DND-41 (cell line): ENCODE measurements at regions not wholly inside any gene's neighbourhood (a gene's known extent, or its start where the extent isn't known, plus 50 kb on each side); places are given as distances from the start of the nearest gene placed in this dataset.

Source experiments
- ATAC-seq: fragments of 200-7000 bp; cut with Tn5 transposase; 3 replicates; pipeline ENCODE4 v1.9.1; 2021; ENCODE audit warnings: low read depth; ENCODE audit not compliant: insufficient read depth
- DNase-seq: peaks from one replicate; pipeline ENCODE4 v3.0.0-alpha.2; 2020
- H2AFZ ChIP-seq: 2 replicates; pipeline ENCODE4 v1.6.0; 2012; ENCODE audit warnings: low read depth, low read length
- H3K27ac ChIP-seq: 2 replicates; pipeline ENCODE4 v1.5.1; 2012; ENCODE audit warnings: low read length, inconsistent platforms
- H3K27me3 ChIP-seq: fragments of 200-600 bp; sonication (generic); 2 replicates; pipeline ENCODE4 v1.6.0; 2012; ENCODE audit warnings: low read length, mild to moderate bottlenecking, inconsistent platforms; ENCODE audit not compliant: insufficient read depth, poor library complexity
- H3K36me3 ChIP-seq: 2 replicates; pipeline ENCODE4 v1.5.1; 2012; ENCODE audit warnings: low read length, inconsistent platforms; ENCODE audit not compliant: insufficient read depth
- H3K4me1 ChIP-seq: 2 replicates; pipeline ENCODE4 v1.5.1; 2012; ENCODE audit warnings: mild to moderate bottlenecking, low read length; ENCODE audit not compliant: insufficient read depth
- H3K4me2 ChIP-seq: 2 replicates; pipeline ENCODE4 v1.6.0; 2012; ENCODE audit warnings: mild to moderate bottlenecking, moderate library complexity, low read length, inconsistent platforms; ENCODE audit not compliant: insufficient read depth
- H3K4me3 ChIP-seq, 2 experiments: fragments of 200-600 bp in 1 of 2; shearing (Covaris generic) in 1 of 2; 2 replicates each; pipeline ENCODE4 v1.5.1; 2012 to 2016; ENCODE audit warnings: inconsistent platforms in 2 of 2, low read length in 2 of 2, mild to moderate bottlenecking in 2 of 2, low read depth in 1 of 2, moderate library complexity in 1 of 2
- H3K79me2 ChIP-seq: 2 replicates; pipeline ENCODE4 v1.6.0; 2012; ENCODE audit warnings: low read length, inconsistent platforms; ENCODE audit not compliant: insufficient read depth
- H3K9ac ChIP-seq: 2 replicates; pipeline ENCODE4 v1.6.0; 2012; ENCODE audit warnings: low read depth, mild to moderate bottlenecking, inconsistent platforms, low read length, moderate library complexity
- H3K9me3 ChIP-seq: 2 replicates; pipeline ENCODE4 v1.5.1; 2012; ENCODE audit warnings: low read length, moderate library complexity, mild to moderate bottlenecking, inconsistent platforms; ENCODE audit not compliant: insufficient read depth, severe bottlenecking
- H4K20me1 ChIP-seq: 2 replicates; pipeline ENCODE4 v1.6.0; 2012; ENCODE audit warnings: low read length; ENCODE audit not compliant: insufficient read depth
- CTCF ChIP-seq: IDR thresholded peaks from 2 replicates; pipeline ENCODE4 v1.5.1; 2012; ENCODE audit warnings: borderline replicate concordance, low read length, moderate library complexity, mild to moderate bottlenecking; ENCODE audit not compliant: poor library complexity, severe bottlenecking; ENCODE audit errors: extremely low read depth
- EZH2 ChIP-seq: IDR thresholded peaks from 3 replicates; pipeline ENCODE4 v1.6.1; 2012; ENCODE audit warnings: borderline replicate concordance, low read depth, mild to moderate bottlenecking, moderate library complexity, low read length, inconsistent platforms; ENCODE audit not compliant: severe bottlenecking

GRCh38 chr2:234412726-234413125 lies 84.2 kb downstream of the ARL4C start:
- peak overlapping the region; percentile 51; the same call in 1 of the 2 replicates for H3K27ac ChIP-seq
- no peak for DNase-seq
- TF ChIP-seq EZH2 (no peak), CTCF (no peak)

GRCh38 chr2:234411793-234412192 lies 85.1 kb downstream of the ARL4C start:
- Histone ChIP-seq H3K4me2 (no peak overlapping the region), H3K9ac (no peak overlapping the region), H3K36me3 (no peaks in the 10 kb centered on the region), H3K4me1 (no peaks in the 10 kb centered on the region), H3K27me3 (no peaks in the 10 kb centered on the region), H2AFZ (no peak overlapping the region), H3K4me3 (no peak overlapping the region), H3K9me3 (no peaks in the 10 kb centered on the region), H3K79me2 (no peaks in the 10 kb centered on the region), H4K20me1 (no peaks in the 10 kb centered on the region), H3K27ac (0 out of 2 replicates have a peak overlapping the region, but pooled peaks have one; percentile 16)
- no peak for DNase-seq
- TF ChIP-seq CTCF (no peak), EZH2 (no peak)
- ATAC-seq: no peak

More at GRCh38 chr2:234412726-234413125, 84.2 kb downstream of the ARL4C start:
- H3K4me3 ChIP-seq: no peak overlapping the region
- H3K4me1 ChIP-seq: no peaks in the 10 kb centered on the region
- H3K9ac ChIP-seq: no peak overlapping the region
- no peak overlapping the region for H2AFZ ChIP-seq
- no peaks in the 10 kb centered on the region for H3K9me3 ChIP-seq
- no peaks in the 10 kb centered on the region for H4K20me1 ChIP-seq
- H3K4me2 ChIP-seq: no peak overlapping the region
- H3K36me3 ChIP-seq: no peaks in the 10 kb centered on the region
- ATAC-seq: no peak
- H3K79me2 ChIP-seq: no peaks in the 10 kb centered on the region
- H3K27me3 ChIP-seq: no peaks in the 10 kb centered on the region

- no peak for DNase-seq
- Histone ChIP-seq H2AFZ (0 out of 2 replicates have a peak overlapping the region, but pooled peaks have one; percentile 29), H3K9ac (no peak overlapping the region), H3K79me2 (no peaks in the 10 kb centered on the region), H3K27me3 (no peaks in the 10 kb centered on the region), H3K4me3 (no peak overlapping the region), H4K20me1 (no peaks in the 10 kb centered on the region), H3K4me1 (no peaks in the 10 kb centered on the region), H3K36me3 (no peaks in the 10 kb centered on the region), H3K4me2 (no peak overlapping the region), H3K27ac (no peak overlapping the region), H3K9me3 (no peaks in the 10 kb centered on the region)
- TF ChIP-seq CTCF (no peak), EZH2 (no peak)
- no peak for ATAC-seq
Observed at GRCh38 chr2:234410526-234410925, 86.4 kb downstream of the ARL4C start.

GRCh38 chr2:234409590-234409989 lies 87.3 kb downstream of the ARL4C start:
- Histone ChIP-seq H3K4me3 (no peak overlapping the region), H3K4me2 (no peak overlapping the region), H3K4me1 (no peaks in the 10 kb centered on the region), H3K27me3 (no peaks in the 10 kb centered on the region), H3K9me3 (no peaks in the 10 kb centered on the region), H3K27ac (no peak overlapping the region), H3K36me3 (no peaks in the 10 kb centered on the region), H2AFZ (no peak overlapping the region), H3K9ac (no peak overlapping the region), H4K20me1 (no peaks in the 10 kb centered on the region), H3K79me2 (no peaks in the 10 kb centered on the region)
- ATAC-seq (no peak), DNase-seq (no peak)
- TF ChIP-seq CTCF: no peak
- no peak for TF ChIP-seq EZH2
